DOHH2 (cell line): ENCODE measurements at regions not wholly inside any gene's neighbourhood (a gene's known extent, or its start where the extent isn't known, plus 50 kb on each side); places are given as distances from the start of the nearest gene placed in this dataset.

Experiments
- H3F3A ChIP-seq: fragments of 200-600 bp; sonication (generic), shearing (Covaris generic); 2 replicates; pipeline ENCODE4 v1.6.0; 2016; ENCODE audit warnings: antibody characterized with exemption, mild to moderate bottlenecking; ENCODE audit not compliant: control insufficient read depth, insufficient read depth
- H3K27ac ChIP-seq: fragments of 200-600 bp; sonication (generic); 2 replicates; pipeline ENCODE4 v1.5.1; 2014; ENCODE audit warnings: low read depth, mild to moderate bottlenecking, low read length, moderate library complexity
- H3K27me3 ChIP-seq: fragments of 200-600 bp; sonication (generic); 2 replicates; pipeline ENCODE4 v1.6.1; 2014; ENCODE audit warnings: mild to moderate bottlenecking, low read length, mixed read lengths; ENCODE audit not compliant: control insufficient read depth
- H3K36me3 ChIP-seq: fragments of 200-600 bp; sonication (generic); 2 replicates; pipeline ENCODE4 v1.6.1; 2014; ENCODE audit warnings: mild to moderate bottlenecking, low read length, moderate library complexity, mixed read lengths; ENCODE audit not compliant: control insufficient read depth
- H3K4me1 ChIP-seq: fragments of 200-600 bp; sonication (generic); 2 replicates; pipeline ENCODE4 v1.6.1; 2014; ENCODE audit warnings: mild to moderate bottlenecking, low read length, mixed read lengths; ENCODE audit not compliant: control insufficient read depth
- H3K4me2 ChIP-seq: fragments of 200-600 bp; sonication (generic); 2 replicates; pipeline ENCODE4 v1.6.0; 2014; ENCODE audit warnings: mild to moderate bottlenecking, low read length, moderate library complexity
- H3K4me3 ChIP-seq: fragments of 200-600 bp; sonication (generic); 2 replicates; pipeline ENCODE4 v1.5.1; 2014; ENCODE audit warnings: mild to moderate bottlenecking, low read length, mixed read lengths
- H3K79me2 ChIP-seq: fragments of 200-600 bp; sonication (generic); 2 replicates; pipeline ENCODE4 v1.6.1; 2014; ENCODE audit warnings: mild to moderate bottlenecking, low read length, mixed read lengths; ENCODE audit not compliant: control insufficient read depth
- H3K9me2 ChIP-seq: fragments of 200-600 bp; sonication (generic); replicated peaks from 2 replicates; pipeline ENCODE4 v1.6.1; 2014; ENCODE audit warnings: mild to moderate bottlenecking, low read length, mixed read lengths; ENCODE audit not compliant: control insufficient read depth
- H3K9me3 ChIP-seq: fragments of 200-600 bp; sonication (generic); 2 replicates; pipeline ENCODE4 v1.6.1; 2014; ENCODE audit warnings: antibody characterized with exemption, low read length, mixed read lengths; ENCODE audit not compliant: control insufficient read depth, insufficient read depth
- H4K20me1 ChIP-seq: fragments of 200-600 bp; sonication (generic); 2 replicates; pipeline ENCODE4 v1.6.0; 2014; ENCODE audit warnings: low read depth, mild to moderate bottlenecking, antibody characterized with exemption, low read length, moderate library complexity; ENCODE audit not compliant: control insufficient read depth, insufficient read depth
- CTCF ChIP-seq: fragments of 200-600 bp; sonication (generic); IDR thresholded peaks from one replicate; pipeline ENCODE4 v1.5.1; 2014; ENCODE audit warnings: antibody characterized with exemption, mild to moderate bottlenecking, low read depth, low read length; ENCODE audit not compliant: poor library complexity, severe bottlenecking
- EZH2phosphoT487 ChIP-seq: fragments of 200-600 bp; sonication (generic); IDR thresholded peaks from 2 replicates; pipeline ENCODE4 v1.6.1; 2017; ENCODE audit warnings: borderline replicate concordance, mild to moderate bottlenecking, antibody characterized with exemption, low read length, moderate library complexity, mixed read lengths

- Histone ChIP-seq H3K27ac (no peak overlapping the region), H3K4me1 (no peaks in the 10 kb centered on the region), H3K27me3 (no peaks in the 10 kb centered on the region), H3K79me2 (no peaks in the 10 kb centered on the region), H3K9me2 (no peaks in the 10 kb centered on the region), H3F3A (no peaks in the 10 kb centered on the region), H3K36me3 (no peaks in the 10 kb centered on the region), H3K9me3 (no peaks in the 10 kb centered on the region), H4K20me1 (no peaks in the 10 kb centered on the region), H3K4me2 (no peak overlapping the region), H3K4me3 (no peak overlapping the region)
- TF ChIP-seq CTCF (no peak), EZH2phosphoT487 (no peak)
Observed at GRCh38 chr2:145126146-145126545, 606.2 kb upstream of the ZEB2 start.

GRCh38 chr2:145124085-145124484 is 604.2 kb upstream of the ZEB2 start:
- H3F3A ChIP-seq, result no peaks in the 10 kb centered on the region
- no peaks in the 10 kb centered on the region for H3K27me3 ChIP-seq
- H3K79me2 ChIP-seq, result no peaks in the 10 kb centered on the region
- no peaks in the 10 kb centered on the region for H3K9me3 ChIP-seq
- H3K4me3 ChIP-seq, result no peak overlapping the region
- no peaks in the 10 kb centered on the region for H3K4me1 ChIP-seq
- H4K20me1 ChIP-seq, result no peaks in the 10 kb centered on the region
- no peaks in the 10 kb centered on the region for H3K9me2 ChIP-seq
- no peak overlapping the region for H3K4me2 ChIP-seq
- no peak for TF ChIP-seq CTCF
- H3K27ac ChIP-seq, result no peak overlapping the region
- no peaks in the 10 kb centered on the region for H3K36me3 ChIP-seq

- TF ChIP-seq CTCF (no peak), EZH2phosphoT487 (no peak)
- no peaks in the 10 kb centered on the region for H3K4me1 ChIP-seq
- no peak overlapping the region for H3K27ac ChIP-seq
- H3K79me2 ChIP-seq, result no peaks in the 10 kb centered on the region
- no peaks in the 10 kb centered on the region for H3K36me3 ChIP-seq
- no peaks in the 10 kb centered on the region for H3K9me3 ChIP-seq
- no peak overlapping the region for H3K4me2 ChIP-seq
- H3K9me2 ChIP-seq, result no peaks in the 10 kb centered on the region
- H3K4me3 ChIP-seq, result no peak overlapping the region
- H3F3A ChIP-seq, result no peaks in the 10 kb centered on the region
- no peaks in the 10 kb centered on the region for H4K20me1 ChIP-seq
- H3K27me3 ChIP-seq, result no peaks in the 10 kb centered on the region
Observed at GRCh38 chr2:145123606-145124005, 603.7 kb upstream of the ZEB2 start.

- no peaks in the 10 kb centered on the region for H3K27me3 ChIP-seq
- no peak for TF ChIP-seq CTCF
- TF ChIP-seq EZH2phosphoT487, result no peak
- no peaks in the 10 kb centered on the region for H3K36me3 ChIP-seq
- peaks cover 5% of the 10 kb centered on the region; the same call in 1 of the 2 replicates for H3K9me3 ChIP-seq
- no peaks in the 10 kb centered on the region for H4K20me1 ChIP-seq
- no peak overlapping the region for H3K4me2 ChIP-seq
- H3K4me1 ChIP-seq, result no peaks in the 10 kb centered on the region
- no peak overlapping the region for H3K27ac ChIP-seq
- no peaks in the 10 kb centered on the region for H3K9me2 ChIP-seq
- no peaks in the 10 kb centered on the region for H3F3A ChIP-seq
- H3K79me2 ChIP-seq, result no peaks in the 10 kb centered on the region
- H3K4me3 ChIP-seq, result no peak overlapping the region
Observed at GRCh38 chr2:145119225-145119624, 599.3 kb upstream of the ZEB2 start.
